OCI-M1 (cell line): ENCODE measurements at regions not wholly inside any gene's neighbourhood (a gene's known extent, or its start where the extent isn't known, plus 50 kb on each side); places are given as distances from the start of the nearest gene placed in this dataset.
A peak's percentile ranks its signal among the peaks of the same experiment; 100 is the strongest.
"Not testable (repeated sequence)": the region's sequence is repeated elsewhere in the genome, so short reads cannot be mapped to it uniquely, and the experiment has no call there.

Source experiments
- DNase-seq: peaks from one replicate; lab custom pipeline; 2025; lab: John Stamatoyannopoulos, UW

DNA sequence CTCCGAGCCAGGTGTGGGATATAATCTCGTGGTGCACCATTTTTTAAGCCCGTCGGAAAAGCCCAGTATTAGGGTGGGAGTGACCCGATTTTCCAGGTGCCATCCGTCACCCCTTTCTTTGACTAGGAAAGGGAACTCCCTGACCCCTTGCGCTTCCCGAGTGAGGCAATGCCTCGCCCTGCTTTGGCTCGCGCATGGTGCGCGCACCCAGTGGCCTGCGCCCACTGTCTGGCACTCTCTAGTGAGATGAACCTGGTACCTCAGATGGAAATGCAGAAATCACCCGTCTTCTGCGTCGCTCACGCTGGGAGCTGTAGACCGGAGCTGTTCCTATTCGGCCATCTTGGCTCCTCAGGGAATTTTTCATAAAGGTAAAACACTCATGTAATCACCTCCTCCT lies 63.9 kb downstream of the RWDD3 start:
- DNase-seq: not testable (repeated sequence)

DNA sequence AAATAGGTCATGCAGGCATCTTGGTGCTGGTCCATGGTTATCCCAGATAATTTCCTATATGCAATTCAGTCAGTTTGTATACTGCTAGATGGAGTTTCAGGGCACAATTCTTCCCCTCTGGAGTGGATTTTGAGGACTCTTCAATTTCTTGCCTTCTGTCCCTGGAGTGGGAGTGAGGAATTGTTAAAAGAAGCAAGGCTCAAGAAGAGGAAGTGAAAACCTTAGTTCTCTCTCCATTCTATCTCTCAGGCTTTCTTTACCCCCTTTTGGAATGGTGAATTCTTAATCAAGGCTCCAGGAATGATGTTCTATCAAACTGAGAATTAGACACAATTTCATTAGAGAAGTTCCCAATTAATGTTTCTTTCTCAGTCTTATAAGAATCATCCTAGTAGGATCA lies 67.1 kb downstream of the RWDD3 start:
- no peak for DNase-seq

DNA sequence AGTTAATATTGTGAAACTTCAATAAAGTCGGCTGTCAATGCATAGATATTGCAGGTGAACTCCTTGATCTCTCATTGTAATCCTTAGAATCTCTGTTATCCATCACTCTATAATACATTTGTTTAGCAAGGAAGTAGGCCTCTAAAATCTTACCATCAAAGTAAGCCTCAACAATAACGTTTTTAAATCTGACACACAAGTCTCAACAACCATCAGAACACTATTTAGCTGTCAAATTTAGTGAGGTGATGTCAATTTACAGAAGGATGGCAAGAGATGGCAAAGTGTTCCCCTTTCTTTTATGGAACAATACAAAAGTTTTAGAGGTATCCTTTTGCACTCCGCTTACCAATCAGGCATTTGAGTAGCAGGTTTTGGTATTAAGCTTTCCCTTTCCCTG lies 67.6 kb downstream of the RWDD3 start:
- no peak for DNase-seq

DNA sequence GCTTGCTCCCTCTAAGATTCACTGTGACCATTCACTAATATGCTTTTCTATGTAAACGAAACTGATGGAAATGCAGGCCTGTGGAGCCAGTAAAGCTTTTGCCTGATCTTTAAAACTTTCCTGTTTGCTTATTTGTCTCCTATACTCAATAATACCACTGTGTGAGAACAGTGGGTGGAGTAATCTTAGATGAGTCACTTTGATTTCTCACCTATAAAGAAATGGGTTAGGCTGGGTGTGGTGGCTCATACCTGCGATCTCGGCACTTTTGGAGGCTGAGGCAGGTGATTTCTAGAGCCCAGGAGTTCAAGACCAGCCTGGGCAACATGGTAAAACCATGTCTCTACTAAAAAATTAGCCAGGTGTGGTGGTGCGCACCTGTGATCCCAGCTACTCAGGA lies 70.8 kb downstream of the RWDD3 start:
- no peak for DNase-seq

DNA sequence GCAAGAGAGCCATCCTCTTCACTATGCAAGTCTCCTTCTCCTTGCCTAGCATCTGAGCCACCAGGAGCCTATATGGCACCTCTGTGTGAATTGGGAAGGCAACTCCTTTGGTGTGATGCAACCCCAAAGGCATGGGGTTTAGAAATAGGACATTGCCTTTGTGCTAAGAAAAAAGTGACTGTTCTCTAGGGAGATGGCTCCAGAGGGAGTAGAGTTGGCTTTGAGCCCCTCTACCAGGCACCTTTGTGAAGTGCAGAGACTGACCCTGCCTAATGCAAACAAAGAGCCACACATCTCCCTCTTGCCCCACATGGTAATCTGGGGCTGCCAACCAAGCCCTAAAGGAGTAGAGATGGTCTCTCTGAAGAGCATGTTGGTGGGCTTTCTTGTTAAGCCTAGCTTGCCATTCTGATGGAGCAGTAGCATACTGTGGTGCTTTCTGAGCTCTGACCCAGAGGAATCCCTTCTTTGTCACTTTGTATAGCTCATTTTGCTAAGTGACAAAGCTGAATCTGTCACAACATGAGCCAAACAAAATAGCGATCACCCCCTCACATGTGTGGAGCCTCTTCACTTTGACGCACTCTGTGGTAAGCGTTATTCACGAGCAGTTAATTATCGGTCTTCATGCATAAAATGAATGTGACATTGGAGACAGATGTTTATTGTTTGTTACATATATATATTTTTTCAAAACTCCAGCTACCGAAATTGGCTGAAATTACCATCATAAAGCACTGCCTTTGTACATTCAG lies 74.4 kb downstream of the RWDD3 start:
- no peak for DNase-seq

DNA sequence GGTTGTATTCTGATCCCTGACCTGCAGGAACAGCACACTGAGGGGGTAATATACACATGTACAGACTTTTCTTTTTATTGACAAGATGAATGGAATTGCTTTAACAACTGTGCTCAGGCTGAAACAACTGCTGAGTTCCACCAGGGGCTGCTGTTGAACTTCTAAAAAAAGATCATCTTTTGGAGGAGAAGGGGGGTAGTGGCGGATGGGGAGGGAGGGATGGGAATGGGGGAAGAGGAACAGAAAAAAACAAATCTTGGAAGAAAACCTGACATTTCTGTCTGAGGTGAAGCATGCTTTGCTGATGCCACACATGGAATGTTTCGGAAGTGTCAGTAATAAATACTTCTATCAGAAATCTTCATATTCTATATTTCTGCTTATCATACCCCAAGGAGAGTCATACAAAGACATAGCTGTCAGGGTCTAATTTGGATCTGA lies 75.0 kb downstream of the RWDD3 start:
- DNase-seq: peak; percentile 59

DNA sequence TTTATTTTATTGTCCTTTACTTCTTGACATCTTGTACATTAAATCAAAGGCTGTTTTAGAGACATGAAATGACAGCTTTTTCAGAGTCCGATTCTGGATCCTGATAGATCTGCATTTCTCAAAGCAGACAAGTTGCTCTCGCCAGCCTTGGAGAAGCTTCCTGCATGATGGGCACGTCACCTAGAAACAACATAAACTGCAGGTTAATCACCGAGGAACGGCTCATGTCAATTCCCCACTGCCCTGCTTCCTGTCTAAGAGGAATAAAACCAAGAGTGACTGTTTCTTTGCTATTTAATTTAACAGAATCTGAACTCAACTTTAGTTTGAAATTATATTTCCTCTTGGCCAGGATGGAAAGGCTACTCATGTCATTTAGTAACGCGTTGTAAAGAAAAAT lies 77.0 kb downstream of the RWDD3 start:
- no peak for DNase-seq

DNA sequence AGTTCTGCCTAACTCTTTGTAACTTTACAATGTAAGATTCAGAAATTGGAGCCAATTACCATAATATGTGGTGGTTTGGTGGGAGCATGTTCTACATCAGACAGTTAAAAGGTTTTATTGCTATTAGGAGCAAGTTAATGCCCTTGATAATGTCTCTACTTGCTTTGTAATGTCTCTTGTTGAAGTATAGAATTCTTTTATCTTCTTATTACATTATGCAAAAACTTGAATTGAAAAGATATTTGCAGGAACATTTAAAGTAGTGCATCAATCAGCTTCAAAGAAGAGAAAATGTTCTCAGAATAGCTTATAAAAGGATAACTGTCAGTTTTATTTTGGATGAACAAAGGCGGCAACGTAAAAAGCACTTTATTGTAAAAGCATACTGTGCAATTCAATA lies 77.8 kb downstream of the RWDD3 start:
- DNase-seq: no peak

DNA sequence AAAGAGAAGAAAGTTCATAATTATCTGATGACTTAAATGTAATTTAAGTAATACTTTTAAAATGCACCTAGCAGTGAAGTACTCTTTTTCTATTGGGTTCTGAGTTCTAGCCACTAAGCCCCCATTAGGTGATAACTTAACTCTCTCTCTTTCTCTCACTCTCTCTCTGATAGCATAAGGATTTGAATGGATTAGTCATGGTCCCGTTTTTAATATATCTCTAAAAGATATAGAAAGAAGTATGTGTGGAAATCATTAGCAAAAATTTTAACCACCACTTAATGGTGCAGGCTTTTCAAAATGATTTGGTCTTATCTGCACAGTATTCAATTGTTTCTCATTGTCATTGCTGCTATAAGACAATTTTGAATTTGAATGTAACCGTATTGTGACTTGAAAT lies 78.2 kb downstream of the RWDD3 start:
- DNase-seq: no peak

DNA sequence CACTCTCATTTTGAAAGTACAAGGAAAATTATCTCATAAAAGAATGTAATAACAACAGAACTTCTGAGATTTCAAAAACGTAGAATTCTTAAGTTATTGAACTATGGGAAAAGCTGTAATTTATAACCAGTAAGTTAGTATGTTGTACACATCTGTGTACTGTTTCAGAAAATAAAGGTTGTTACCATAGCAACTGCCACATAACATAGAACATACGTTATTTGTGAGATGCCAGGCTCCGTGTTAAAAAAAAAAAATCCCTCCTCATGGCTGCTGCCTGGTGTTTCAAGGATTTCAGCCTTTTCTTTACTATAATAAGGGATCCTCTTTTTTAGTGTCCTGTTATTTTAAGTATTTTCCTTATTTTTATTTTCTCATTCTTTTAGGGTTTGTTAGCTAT lies 79.5 kb downstream of the RWDD3 start:
- no peak for DNase-seq

DNA sequence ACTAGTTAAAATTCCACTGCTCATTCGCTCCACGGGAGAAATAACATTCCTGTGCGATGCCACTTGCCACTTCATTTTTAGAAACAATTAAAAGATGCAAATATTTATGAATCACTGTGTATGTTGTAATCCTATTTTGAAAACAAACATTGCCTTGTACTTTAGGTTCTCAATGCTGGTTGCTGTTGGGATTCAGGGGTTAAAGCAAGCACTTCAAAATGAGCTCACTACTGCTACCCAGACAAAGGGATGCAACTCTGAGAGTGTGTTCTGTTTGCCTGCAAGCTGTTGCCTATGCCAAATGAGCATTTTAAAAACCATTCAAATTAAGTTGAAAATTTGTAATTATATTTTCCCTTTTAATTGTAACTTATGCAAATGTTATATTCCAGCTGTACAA lies 87.5 kb downstream of the RWDD3 start:
- no peak for DNase-seq

DNA sequence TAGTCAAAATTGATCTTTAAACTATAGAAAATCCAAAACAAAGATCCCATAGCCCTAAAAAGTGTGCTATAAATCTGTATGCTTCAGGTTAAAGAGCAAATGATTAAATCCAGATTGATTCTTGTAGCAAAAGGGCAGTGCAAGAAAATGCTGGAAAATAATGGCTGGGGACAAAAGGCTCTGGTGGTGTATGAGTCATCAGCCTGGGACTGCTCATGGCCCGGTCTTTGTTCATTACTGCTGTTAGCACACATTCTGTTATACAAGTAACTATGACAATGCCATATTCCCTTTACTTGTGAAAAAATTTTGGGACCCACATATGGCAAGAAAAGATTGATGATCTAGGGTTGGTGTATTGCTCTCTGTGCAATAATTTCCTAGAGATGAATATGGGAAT lies 89.1 kb downstream of the RWDD3 start:
- DNase-seq: no peak

DNA sequence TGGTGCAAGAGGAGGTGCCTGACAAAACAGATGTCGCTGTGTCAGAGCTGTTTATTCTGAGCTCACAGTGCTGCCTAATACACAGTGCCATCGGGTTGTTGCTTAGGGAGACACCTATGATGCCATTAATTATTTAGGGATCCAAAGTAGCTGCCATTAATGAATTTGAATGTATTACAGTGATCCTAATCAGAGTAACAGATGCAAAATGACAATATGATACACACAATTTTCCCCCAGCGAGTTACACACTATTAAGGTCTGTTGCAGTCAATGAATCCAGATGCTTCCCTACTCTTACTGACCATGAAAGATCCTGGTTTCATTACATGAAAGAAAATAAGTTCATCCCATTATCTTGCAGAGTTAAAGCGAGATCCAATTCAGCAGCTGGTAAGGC lies 91.3 kb downstream of the RWDD3 start:
- DNase-seq: no peak

DNA sequence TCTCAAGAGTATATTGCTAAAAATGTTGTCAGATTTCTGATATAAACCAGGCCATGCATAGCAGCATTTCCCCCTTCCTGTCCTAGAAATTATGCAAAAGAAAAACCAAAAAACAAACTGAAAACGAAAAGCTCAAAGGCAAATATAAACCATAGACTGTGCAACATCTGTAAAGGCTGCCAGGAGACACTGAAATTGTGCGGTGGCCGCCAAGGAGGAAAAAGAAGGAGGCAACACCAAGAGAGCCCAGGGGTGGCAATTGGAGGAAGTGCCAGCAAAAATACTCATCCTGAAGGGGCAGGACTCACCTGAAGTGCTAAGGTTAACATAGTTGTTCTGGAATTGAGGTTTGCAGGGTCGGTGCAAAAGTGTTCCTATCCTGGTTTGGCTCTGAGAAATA lies 92.0 kb downstream of the RWDD3 start:
- no peak for DNase-seq

DNA sequence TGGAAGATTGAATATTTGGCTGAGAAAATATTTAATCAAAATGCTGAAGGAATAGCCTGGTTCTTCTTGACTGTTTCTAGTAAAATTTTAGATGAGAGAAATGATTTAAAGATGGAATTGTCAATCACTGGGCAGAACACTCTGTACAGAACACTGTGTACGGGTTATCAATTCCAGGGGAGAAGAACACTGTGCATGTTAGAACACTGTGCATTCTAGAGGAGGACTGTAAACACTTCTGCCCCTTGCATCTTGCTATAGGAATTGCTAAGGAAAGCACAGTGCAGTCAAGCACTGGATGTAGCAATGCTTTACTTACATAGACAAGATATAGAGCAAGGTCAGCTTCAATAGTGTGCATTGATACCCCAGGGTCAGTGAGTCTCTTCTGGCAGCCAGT lies 98.7 kb downstream of the RWDD3 start:
- DNase-seq: no peak

DNA sequence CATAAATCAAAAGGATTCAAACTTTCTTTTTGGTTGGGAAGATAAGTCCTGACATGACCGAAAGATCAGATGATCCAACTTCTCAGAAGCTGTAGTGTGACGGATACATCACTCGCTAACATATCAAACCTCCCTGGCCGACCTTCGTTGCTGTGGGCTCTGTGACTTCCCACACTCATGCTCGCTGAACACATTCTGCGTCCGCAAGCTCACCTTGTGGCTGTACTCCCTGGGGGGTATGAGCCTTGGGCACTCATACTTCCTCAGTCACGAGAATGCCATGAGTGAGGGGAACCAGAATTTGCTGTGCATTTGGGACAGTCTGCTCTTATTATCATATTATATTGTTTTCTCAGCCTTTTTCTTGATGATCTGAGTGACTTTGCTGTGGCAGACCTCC lies 105.4 kb downstream of the RWDD3 start:
- DNase-seq: no peak

DNA sequence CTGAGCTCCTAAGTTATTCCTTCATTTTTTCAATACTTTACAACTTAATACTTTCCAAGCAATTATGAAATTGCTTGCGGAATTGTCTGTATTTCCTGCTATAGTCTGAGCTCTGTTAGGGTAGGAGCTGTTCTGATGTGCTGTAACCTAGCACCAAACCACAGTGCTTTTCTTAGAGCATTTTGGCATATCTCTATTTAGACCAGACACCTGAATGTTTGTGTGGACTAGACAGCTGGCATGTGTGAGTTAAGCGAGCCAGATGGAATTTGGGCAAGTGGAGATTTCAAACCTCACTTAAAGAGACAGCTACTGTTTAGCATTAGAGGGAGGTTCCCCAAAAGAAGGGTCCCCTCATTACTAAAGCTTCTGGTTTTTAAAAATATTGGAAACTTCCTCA lies 106.1 kb downstream of the RWDD3 start:
- DNase-seq: no peak

DNA sequence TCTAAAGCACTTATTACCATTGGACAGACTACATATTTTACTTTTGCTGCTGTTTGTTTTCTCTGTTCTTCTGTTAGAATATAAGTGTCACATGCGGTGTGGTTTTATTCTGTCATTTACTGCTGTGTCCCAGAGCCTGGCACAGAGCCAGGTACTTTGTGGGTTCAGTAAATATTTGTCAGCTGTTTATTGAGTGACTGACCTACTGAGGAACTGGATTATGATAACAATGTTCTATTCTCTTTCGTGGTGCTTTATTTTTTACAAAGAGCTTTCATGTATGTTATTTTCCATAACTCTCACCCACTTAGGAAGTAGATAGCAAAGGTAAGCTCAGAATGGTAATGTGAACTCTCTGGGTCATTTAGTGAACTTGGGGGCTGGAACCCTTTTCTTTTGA lies 118.8 kb downstream of the RWDD3 start:
- no peak for DNase-seq

DNA sequence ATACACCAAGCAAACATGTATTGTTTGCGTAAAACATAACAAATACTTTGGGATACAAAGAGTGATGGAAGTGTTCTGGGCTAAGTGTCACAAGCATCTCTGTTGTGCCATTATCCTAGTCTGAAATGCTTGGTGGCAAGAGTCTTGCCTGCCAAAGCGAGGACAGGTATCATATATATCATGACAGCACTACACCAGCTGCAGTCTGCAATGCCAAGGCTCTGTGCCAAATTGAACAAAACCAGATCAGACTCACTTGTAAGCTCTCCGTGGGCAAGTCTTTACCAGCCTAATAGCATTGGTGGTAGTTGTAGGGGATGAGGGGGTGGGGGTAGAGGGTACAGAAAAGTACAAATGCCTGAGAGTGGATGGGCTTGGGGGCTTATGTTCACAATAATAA lies 119.2 kb downstream of the RWDD3 start:
- no peak for DNase-seq

DNA sequence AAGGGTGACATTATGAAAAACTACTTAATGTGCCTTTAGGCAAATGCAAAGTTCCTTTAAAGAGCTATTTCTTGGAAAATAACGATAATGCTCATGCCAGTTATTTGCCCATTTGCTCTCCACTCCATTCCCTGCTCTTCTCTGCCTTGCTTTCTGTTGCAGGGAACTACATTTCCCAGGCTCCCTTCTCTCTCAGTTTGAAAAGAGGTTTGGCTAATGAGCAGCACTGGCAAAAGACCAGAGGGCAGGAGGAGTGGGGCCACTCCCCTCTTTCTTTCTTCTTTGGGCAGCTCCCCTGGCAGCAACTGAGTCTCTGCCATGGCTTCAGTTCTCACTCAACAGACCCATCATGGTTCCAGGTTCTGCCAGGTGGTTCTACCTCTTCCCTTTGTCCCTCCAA lies 130.5 kb downstream of the RWDD3 start:
- no peak for DNase-seq

DNA sequence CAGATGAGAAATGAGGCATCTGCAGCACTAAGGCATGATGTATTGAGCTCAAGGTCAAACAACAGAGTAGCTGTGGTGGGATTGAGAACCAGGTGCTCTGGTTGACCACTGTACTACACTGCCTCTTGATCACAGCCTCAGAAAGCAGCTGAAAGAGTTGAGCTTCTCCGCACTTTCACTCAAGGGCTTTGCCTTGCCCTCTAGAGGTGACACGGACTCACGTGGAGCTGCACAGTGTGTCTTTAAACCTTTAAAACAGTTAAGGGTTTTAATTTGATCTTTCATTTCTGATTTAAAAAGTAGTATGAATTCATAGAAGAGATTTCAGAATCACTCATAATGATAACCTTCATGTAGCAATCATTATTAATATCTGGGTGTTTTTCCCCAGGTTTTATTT lies 132.5 kb downstream of the RWDD3 start:
- no peak for DNase-seq

DNA sequence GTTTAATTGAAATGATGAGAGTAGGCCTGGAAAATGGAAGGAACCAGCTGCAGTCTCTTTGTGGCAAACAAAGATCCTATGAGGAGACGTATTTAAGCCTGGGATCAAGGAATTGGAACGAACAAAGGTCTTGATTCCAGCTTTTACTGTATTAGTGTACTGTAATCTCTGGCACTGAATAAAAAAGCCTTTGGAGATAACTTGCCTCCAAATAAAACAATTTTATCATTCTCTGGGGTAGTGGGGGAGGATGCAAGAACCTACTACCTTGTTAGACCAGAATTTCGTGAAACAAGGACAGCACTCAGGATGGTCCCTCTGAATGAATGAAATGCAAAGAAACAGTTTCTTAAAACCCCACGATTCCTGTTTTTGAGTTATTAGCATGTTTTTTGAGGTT lies 134.2 kb downstream of the RWDD3 start:
- no peak for DNase-seq

DNA sequence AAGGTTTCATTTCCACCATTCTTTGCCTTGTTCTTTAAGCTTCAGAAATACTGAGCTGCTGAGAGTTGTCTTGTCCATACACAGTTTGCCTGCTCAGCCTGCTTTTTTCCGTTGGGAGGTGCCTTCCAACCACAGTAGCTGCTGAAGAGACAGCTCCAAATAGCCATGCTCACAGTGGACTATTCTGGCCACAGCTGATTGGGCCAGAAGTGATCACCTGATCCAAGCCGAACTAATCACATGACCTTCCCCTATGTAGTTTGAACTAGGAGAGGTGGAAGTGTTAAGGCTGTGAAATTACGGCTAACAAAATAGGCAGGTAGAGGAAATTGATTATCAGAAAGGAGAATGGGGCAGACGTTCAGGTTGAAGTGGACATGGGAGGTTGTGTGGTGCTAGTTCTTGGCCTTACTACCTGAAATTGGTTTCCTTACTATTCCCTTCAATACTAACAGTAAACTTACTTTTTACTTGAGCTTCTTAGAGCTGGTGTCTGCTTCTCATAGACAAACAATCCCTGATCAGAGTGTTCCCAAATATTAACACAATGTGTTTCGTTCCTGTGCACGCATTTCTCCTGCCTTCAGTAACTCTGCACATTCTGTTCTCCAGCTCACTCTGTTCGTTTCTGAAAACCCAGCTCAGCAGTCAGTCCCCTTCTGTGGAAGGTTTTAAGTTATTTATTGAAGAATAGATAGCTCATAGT lies 136.1 kb downstream of the RWDD3 start:
- peak; percentile 26 for DNase-seq
